Activated T-cell treated with anti-CD3 and anti-CD28 coated beads, Interleukin-2, amount 50 U/mL, for 4 hours (primary cell): ENCODE measurements at regions not wholly inside any gene's neighbourhood (a gene's known extent, or its start where the extent isn't known, plus 50 kb on each side); places are given as distances from the start of the nearest gene placed in this dataset.
"Not testable (repeated sequence)": the region's sequence is repeated elsewhere in the genome, so short reads cannot be mapped to it uniquely, and the experiment has no call there.

Experiments
- ATAC-seq, 2 donors: fragments of 200-7000 bp; cut with Tn5 transposase; one replicate each; pipeline ENCODE4 v1.10.0; 2021
- DNase-seq: peaks from one replicate; pipeline ENCODE4 v3.0.0-alpha.2; 2020
- H3K27me3 Mint-ChIP-seq: one replicate; pipeline ENCODE4 v1.8.0; 2021; ENCODE audit warnings: low read depth, mixed read lengths
- H3K36me3 Mint-ChIP-seq: one replicate; pipeline ENCODE4 v1.8.0; 2022; ENCODE audit warnings: mixed read lengths; ENCODE audit not compliant: insufficient read depth
- H3K4me1 Mint-ChIP-seq: one replicate; pipeline ENCODE4 v1.8.0; 2021; ENCODE audit warnings: low read depth, mixed read lengths
- H3K4me3 Mint-ChIP-seq: one replicate; pipeline ENCODE4 v1.8.0; 2021; ENCODE audit warnings: mild to moderate bottlenecking, moderate library complexity, mixed read lengths
- H3K9me3 Mint-ChIP-seq: one replicate; pipeline ENCODE4 v1.8.0; 2021; ENCODE audit warnings: mixed read lengths

DNA sequence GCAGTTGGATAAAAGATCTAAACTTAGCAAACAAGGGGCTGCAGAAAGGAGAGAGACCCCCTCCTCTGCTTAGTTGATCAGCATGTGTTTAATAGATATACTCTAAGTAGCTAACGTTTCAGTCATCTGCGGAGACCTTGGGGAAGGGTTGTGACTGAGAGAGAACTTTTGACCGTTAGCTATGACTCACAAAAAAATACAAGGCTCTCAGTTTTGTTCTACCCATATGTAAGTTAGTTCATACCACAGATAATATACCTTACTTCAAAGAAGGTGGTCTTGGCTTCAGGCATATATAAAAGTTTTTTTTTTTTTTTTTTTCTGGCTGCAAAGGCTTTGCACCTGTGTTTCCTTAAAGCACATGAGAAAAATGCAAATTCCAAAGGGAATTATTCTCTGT lies 258.9 kb downstream of the GJA1 start:
- no peak for ATAC-seq
- H3K4me1 Mint-ChIP-seq = peaks cover 3% of the 10 kb centered on the region

GRCh38 chr6:121694801-121695251 lies 259.4 kb downstream of the GJA1 start:
- DNase-seq (no peak), ATAC-seq (no peak)
- peaks cover 1% of the 10 kb centered on the region for H3K4me1 Mint-ChIP-seq

More for the DNA sequence above, 258.9 kb downstream of the GJA1 start:
- Mint-ChIP-seq H3K27me3 (no peaks in the 10 kb centered on the region), H3K36me3 (no peaks in the 10 kb centered on the region), H3K9me3 (peaks cover 5% of the 10 kb centered on the region), H3K4me3 (no peak overlapping the region)
- DNase-seq = no peak

DNA sequence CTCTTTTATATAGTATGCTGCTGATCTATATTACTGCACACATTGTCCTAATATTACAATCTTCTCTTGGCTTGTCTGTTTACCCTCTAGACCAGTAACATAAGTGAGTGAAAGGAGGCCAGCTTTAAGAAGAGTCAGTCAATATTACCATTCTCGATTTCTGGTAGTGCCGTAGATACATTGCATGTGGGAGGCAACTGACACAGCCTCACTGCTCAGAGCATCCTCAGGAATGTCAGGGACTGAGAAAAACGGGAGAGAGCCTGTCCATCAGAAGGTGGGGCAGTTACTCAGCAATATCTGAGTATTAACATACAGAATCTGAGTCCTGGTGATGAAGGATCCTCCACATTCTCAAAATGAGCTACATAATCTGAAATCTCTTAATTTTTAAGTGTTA lies 259.9 kb downstream of the GJA1 start:
- ATAC-seq (no peak), DNase-seq (no peak)
- Mint-ChIP-seq H3K27me3 (no peaks in the 10 kb centered on the region), H3K4me3 (no peak overlapping the region), H3K36me3 (no peaks in the 10 kb centered on the region), H3K4me1 (no peaks in the 10 kb centered on the region), H3K9me3 (peaks cover 5% of the 10 kb centered on the region)

More at GRCh38 chr6:121694801-121695251, 259.4 kb downstream of the GJA1 start:
- Mint-ChIP-seq H3K4me3 (no peak overlapping the region), H3K36me3 (no peaks in the 10 kb centered on the region), H3K9me3 (peaks cover 5% of the 10 kb centered on the region), H3K27me3 (no peaks in the 10 kb centered on the region)

- Mint-ChIP-seq H3K27me3 (no peaks in the 10 kb centered on the region), H3K4me1 (no peaks in the 10 kb centered on the region), H3K9me3 (peaks cover 5% of the 10 kb centered on the region), H3K36me3 (no peaks in the 10 kb centered on the region), H3K4me3 (no peak overlapping the region)
- no peak for ATAC-seq
- DNase-seq = no peak
Observed at GRCh38 chr6:121697921-121698320, 262.5 kb downstream of the GJA1 start.

GRCh38 chr6:121698617-121699016 lies 263.2 kb downstream of the GJA1 start:
- DNase-seq = no peak
- Mint-ChIP-seq H3K4me3 (no peak overlapping the region), H3K4me1 (no peaks in the 10 kb centered on the region), H3K27me3 (no peaks in the 10 kb centered on the region), H3K9me3 (peaks cover 5% of the 10 kb centered on the region), H3K36me3 (no peaks in the 10 kb centered on the region)
- ATAC-seq = no peak

- not testable (repeated sequence) for H3K36me3 Mint-ChIP-seq, H3K4me3 Mint-ChIP-seq, DNase-seq, H3K4me1 Mint-ChIP-seq, H3K27me3 Mint-ChIP-seq, ATAC-seq
- H3K9me3 Mint-ChIP-seq = peaks cover 10% of the 10 kb centered on the region
Observed at GRCh38 chr6:121703129-121703528, 267.7 kb downstream of the GJA1 start.

- Mint-ChIP-seq H3K4me3 (no peak overlapping the region), H3K9me3 (no peaks in the 10 kb centered on the region), H3K4me1 (no peaks in the 10 kb centered on the region), H3K27me3 (no peaks in the 10 kb centered on the region), H3K36me3 (no peaks in the 10 kb centered on the region)
- no peak for ATAC-seq
- DNase-seq = no peak
Observed at GRCh38 chr6:121711472-121711871, 276.0 kb downstream of the GJA1 start.

- H3K27me3 Mint-ChIP-seq = no peaks in the 10 kb centered on the region
Observed at GRCh38 chr6:121717686-121718085, 282.2 kb downstream of the GJA1 start.

GRCh38 chr6:121720867-121721266 lies 285.4 kb downstream of the GJA1 start:
- ATAC-seq, H3K36me3 Mint-ChIP-seq: not testable (repeated sequence)

More at GRCh38 chr6:121717686-121718085, 282.2 kb downstream of the GJA1 start:
- ATAC-seq = no peak
- no peaks in the 10 kb centered on the region for H3K4me1 Mint-ChIP-seq
- H3K36me3 Mint-ChIP-seq = no peaks in the 10 kb centered on the region
- no peak for DNase-seq
- peaks cover 6% of the 10 kb centered on the region for H3K9me3 Mint-ChIP-seq
- H3K4me3 Mint-ChIP-seq = no peak overlapping the region

DNA sequence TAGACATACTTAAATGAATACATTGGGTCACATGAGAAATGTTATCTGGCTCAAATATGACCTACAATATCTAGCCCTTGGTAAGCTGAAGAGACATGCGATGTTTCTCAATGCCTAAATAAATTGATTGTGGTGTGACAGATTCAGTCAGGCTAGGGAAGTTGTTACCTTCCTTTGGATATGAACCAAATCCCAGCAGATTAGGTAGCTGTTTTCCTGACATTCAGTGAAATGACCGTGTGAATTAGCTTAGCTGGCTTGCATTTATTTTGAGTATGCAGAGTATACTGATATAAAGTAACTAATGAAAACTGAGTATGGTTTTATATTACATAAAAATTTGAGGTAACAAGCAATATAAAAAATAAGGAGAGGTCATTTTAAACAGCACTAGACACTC lies 288.2 kb downstream of the GJA1 start:
- Mint-ChIP-seq H3K9me3 (peaks cover 6% of the 10 kb centered on the region), H3K4me3 (no peak overlapping the region), H3K36me3 (no peaks in the 10 kb centered on the region), H3K27me3 (no peaks in the 10 kb centered on the region), H3K4me1 (no peaks in the 10 kb centered on the region)
- no peak for ATAC-seq
- no peak for DNase-seq

More at GRCh38 chr6:121720867-121721266, 285.4 kb downstream of the GJA1 start:
- not testable (repeated sequence) for H3K4me1 Mint-ChIP-seq, H3K9me3 Mint-ChIP-seq, H3K27me3 Mint-ChIP-seq, DNase-seq, H3K4me3 Mint-ChIP-seq

DNA sequence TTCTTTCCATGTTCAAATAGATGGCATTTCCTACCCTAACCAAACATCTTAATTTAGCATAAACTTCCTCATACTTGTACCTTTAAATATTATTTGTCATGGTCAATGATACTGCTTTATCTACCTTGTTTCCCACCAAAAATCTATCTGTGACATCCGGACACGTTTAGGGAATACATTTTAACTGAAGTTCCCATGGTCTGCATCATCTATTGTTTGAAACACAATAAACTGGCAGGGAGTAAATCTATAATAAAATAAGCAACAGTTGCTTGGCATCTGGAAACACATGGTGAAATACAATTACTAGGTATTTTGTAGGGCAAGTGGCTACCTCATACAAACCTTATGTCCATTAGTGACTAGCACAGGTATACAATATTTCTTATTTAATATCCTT lies 289.1 kb downstream of the GJA1 start:
- Mint-ChIP-seq H3K4me3 (no peak overlapping the region), H3K36me3 (no peaks in the 10 kb centered on the region), H3K27me3 (no peaks in the 10 kb centered on the region), H3K9me3 (peaks cover 6% of the 10 kb centered on the region), H3K4me1 (no peaks in the 10 kb centered on the region)
- DNase-seq = no peak
- ATAC-seq = no peak

DNA sequence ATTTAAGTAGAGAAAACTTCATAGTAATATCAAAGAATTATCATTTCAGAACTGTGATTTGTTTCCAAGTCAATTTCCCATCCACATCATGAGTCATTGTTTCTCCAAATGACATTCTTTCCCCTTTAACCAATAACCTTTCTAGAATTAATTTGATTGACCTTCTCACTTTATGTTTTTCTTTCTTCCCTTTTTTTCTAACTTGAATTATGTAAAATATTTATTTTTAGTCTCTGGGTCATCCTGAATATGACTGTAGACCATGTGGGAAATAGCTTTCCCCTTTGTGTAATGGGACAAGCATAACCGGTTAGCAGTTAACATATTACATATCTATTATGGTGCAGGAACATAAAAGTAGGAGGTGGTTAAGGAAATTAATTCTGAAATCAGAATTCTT lies 291.1 kb downstream of the GJA1 start:
- no peaks in the 10 kb centered on the region for H3K4me1 Mint-ChIP-seq
- no peaks in the 10 kb centered on the region for H3K27me3 Mint-ChIP-seq
- ATAC-seq (no peak), DNase-seq (no peak)
- H3K36me3 Mint-ChIP-seq = no peaks in the 10 kb centered on the region
- H3K9me3 Mint-ChIP-seq = peaks cover 8% of the 10 kb centered on the region
- H3K4me3 Mint-ChIP-seq = no peak overlapping the region

DNA sequence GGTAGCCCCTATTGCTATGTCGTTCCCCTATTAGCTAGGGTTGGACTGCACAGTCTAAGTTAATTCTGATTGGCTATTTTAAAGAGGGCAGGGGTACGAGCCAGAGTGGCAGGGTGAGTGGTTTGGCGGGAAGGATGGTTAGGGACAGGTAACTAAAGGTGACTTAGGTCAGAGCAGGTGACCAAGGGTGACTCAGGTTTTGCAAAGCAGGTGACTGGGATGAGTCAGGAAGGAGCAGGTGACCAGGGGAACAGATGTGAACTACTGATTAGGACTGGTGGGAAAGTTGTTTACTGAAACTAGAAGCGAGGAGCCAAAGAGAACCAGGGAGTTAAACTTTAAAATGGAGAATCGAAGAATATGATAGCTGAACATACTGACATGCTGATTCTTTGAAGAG lies 295.2 kb downstream of the GJA1 start:
- H3K9me3 Mint-ChIP-seq = peaks cover 8% of the 10 kb centered on the region
- no peak for ATAC-seq
- no peaks in the 10 kb centered on the region for H3K27me3 Mint-ChIP-seq
- no peaks in the 10 kb centered on the region for H3K4me1 Mint-ChIP-seq
- DNase-seq = no peak
- H3K36me3 Mint-ChIP-seq = no peaks in the 10 kb centered on the region
- no peak overlapping the region for H3K4me3 Mint-ChIP-seq

DNA sequence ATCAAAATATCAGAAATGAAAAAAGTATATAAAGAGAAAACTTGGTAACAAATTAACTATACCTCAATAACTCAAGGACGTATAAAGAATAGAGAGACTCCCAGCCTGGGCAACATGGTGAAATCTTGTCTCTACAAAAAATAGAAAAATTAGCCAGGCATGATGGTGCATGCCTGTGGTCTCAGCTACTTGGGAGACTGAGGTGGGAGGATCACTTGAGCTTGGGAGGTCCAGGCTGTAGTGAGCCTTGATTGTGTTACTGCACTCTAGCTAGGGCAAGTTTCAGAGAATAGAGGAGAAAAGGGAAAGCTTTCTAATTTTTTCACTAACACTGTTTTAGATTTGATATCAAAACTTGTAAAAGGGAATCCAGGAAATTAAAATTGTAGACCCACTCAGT lies 295.9 kb downstream of the GJA1 start:
- ATAC-seq (no peak), DNase-seq (no peak)
- H3K27me3 Mint-ChIP-seq = no peaks in the 10 kb centered on the region
- peaks cover 8% of the 10 kb centered on the region for H3K9me3 Mint-ChIP-seq
- no peaks in the 10 kb centered on the region for H3K4me1 Mint-ChIP-seq
- H3K4me3 Mint-ChIP-seq = no peak overlapping the region
- H3K36me3 Mint-ChIP-seq = no peaks in the 10 kb centered on the region

- no peak for ATAC-seq
- no peaks in the 10 kb centered on the region for H3K36me3 Mint-ChIP-seq
- H3K27me3 Mint-ChIP-seq = no peaks in the 10 kb centered on the region
- peaks cover 8% of the 10 kb centered on the region for H3K9me3 Mint-ChIP-seq
- no peak for DNase-seq
- H3K4me3 Mint-ChIP-seq = no peak overlapping the region
- H3K4me1 Mint-ChIP-seq = no peaks in the 10 kb centered on the region
Observed at GRCh38 chr6:121732641-121733040, 297.2 kb downstream of the GJA1 start.

DNA sequence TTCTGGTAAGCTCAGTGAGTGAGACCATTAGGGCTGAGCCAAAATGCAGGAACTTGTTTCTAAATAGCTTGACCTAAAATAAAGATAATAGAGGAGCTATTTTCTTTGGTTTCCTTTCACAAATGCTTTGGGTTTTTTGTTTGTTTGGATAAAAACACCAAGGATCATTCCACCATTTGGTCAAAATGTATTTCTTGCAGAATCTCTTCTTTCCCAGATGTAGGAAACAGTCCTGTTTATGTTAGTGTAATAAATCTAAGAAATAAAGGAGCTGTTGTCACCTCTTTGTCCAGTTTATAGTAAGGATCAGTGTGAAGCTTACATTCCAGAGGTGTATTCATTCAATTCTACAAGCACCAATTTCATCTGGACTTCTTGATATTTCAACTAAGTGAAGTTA lies 297.8 kb downstream of the GJA1 start:
- ATAC-seq (no peak), DNase-seq (no peak)
- H3K9me3 Mint-ChIP-seq = peaks cover 8% of the 10 kb centered on the region
- H3K36me3 Mint-ChIP-seq = no peaks in the 10 kb centered on the region
- no peaks in the 10 kb centered on the region for H3K27me3 Mint-ChIP-seq
- no peaks in the 10 kb centered on the region for H3K4me1 Mint-ChIP-seq
- H3K4me3 Mint-ChIP-seq = no peak overlapping the region
